Central memory CD8-positive, alpha-beta T cell (primary cell): ENCODE measurements at regions not wholly inside any gene's neighbourhood (a gene's known extent, or its start where the extent isn't known, plus 50 kb on each side); places are given as distances from the start of the nearest gene placed in this dataset.

Source experiments
- ATAC-seq: fragments of 150-1000 bp; cut with Tn5 transposase; replicated peaks from 2 replicates; pipeline ENCODE4 v1.10.0; 2022; ENCODE audit warnings: mild to moderate bottlenecking, moderate FRiP score, moderate number of reproducible peaks; ENCODE audit not compliant: poor library complexity, severe bottlenecking; ENCODE audit errors: extremely low read depth
- DNase-seq, 2 donors: peaks; one replicate each; pipeline ENCODE4 v3.0.0; 2021; ENCODE audit warnings: low spot score in 2 of 2
- H3K27ac Mint-ChIP-seq: one replicate; pipeline ENCODE4 v1.8.0; 2022; ENCODE audit warnings: low read depth, mild to moderate bottlenecking, moderate library complexity, mixed read lengths
- H3K27me3 Mint-ChIP-seq: one replicate; pipeline ENCODE4 v1.8.0; 2022; ENCODE audit warnings: mixed read lengths
- H3K36me3 Mint-ChIP-seq: one replicate; pipeline ENCODE4 v1.8.0; 2022; ENCODE audit warnings: mild to moderate bottlenecking, moderate library complexity, mixed read lengths; ENCODE audit not compliant: insufficient read depth
- H3K4me1 Mint-ChIP-seq: one replicate; pipeline ENCODE4 v1.8.0; 2022; ENCODE audit warnings: mixed read lengths
- H3K4me3 Mint-ChIP-seq: one replicate; pipeline ENCODE4 v1.8.0; 2022; ENCODE audit warnings: mild to moderate bottlenecking, moderate library complexity, mixed read lengths
- H3K9me3 Mint-ChIP-seq: one replicate; pipeline ENCODE4 v1.8.0; 2022; ENCODE audit warnings: mixed read lengths

GRCh38 chr5:22926574-22926973 lies 73.4 kb upstream of the CDH12 start:
- Mint-ChIP-seq H3K36me3 (peaks cover 2% of the 10 kb centered on the region), H3K4me3 (no peak overlapping the region), H3K27ac (no peak overlapping the region), H3K27me3 (no peaks in the 10 kb centered on the region), H3K4me1 (no peaks in the 10 kb centered on the region), H3K9me3 (peaks cover 19% of the 10 kb centered on the region)
- ATAC-seq: no peak
- DNase-seq: no peak

- Mint-ChIP-seq H3K4me3 (no peak overlapping the region), H3K9me3 (peaks cover 30% of the 10 kb centered on the region), H3K27ac (no peak overlapping the region), H3K36me3 (peaks cover 3% of the 10 kb centered on the region), H3K27me3 (no peaks in the 10 kb centered on the region), H3K4me1 (no peaks in the 10 kb centered on the region)
- DNase-seq (no peak), ATAC-seq (no peak)
Measured at GRCh38 chr5:22918511-22918910, 65.4 kb upstream of the CDH12 start.

- H3K27ac Mint-ChIP-seq: no peak overlapping the region
- no peaks in the 10 kb centered on the region for H3K4me1 Mint-ChIP-seq
- peaks cover 16% of the 10 kb centered on the region for H3K9me3 Mint-ChIP-seq
- H3K4me3 Mint-ChIP-seq: no peak overlapping the region
- ATAC-seq (no peak), DNase-seq (no peak)
- H3K27me3 Mint-ChIP-seq: no peaks in the 10 kb centered on the region
- peaks cover 3% of the 10 kb centered on the region for H3K36me3 Mint-ChIP-seq
Measured at GRCh38 chr5:22916393-22916792, 63.2 kb upstream of the CDH12 start.

GRCh38 chr5:22911019-22911418 lies 57.9 kb upstream of the CDH12 start:
- DNase-seq (no peak), ATAC-seq (no peak)
- Mint-ChIP-seq H3K36me3 (no peaks in the 10 kb centered on the region), H3K4me3 (no peak overlapping the region), H3K4me1 (no peaks in the 10 kb centered on the region), H3K27ac (no peak overlapping the region), H3K27me3 (no peaks in the 10 kb centered on the region), H3K9me3 (peaks cover 15% of the 10 kb centered on the region)

- ATAC-seq: no peak
Measured at GRCh38 chr5:22910523-22910922, 57.4 kb upstream of the CDH12 start.

GRCh38 chr5:22908586-22908985 lies 55.4 kb upstream of the CDH12 start:
- peaks cover 21% of the 10 kb centered on the region for H3K9me3 Mint-ChIP-seq
- H3K27ac Mint-ChIP-seq: no peak overlapping the region
- DNase-seq: no peak
- no peaks in the 10 kb centered on the region for H3K27me3 Mint-ChIP-seq
- no peaks in the 10 kb centered on the region for H3K36me3 Mint-ChIP-seq
- no peak for ATAC-seq
- no peak overlapping the region for H3K4me3 Mint-ChIP-seq
- no peaks in the 10 kb centered on the region for H3K4me1 Mint-ChIP-seq

More at GRCh38 chr5:22910523-22910922, 57.4 kb upstream of the CDH12 start:
- Mint-ChIP-seq H3K36me3 (no peaks in the 10 kb centered on the region), H3K4me1 (no peaks in the 10 kb centered on the region), H3K9me3 (peaks cover 15% of the 10 kb centered on the region), H3K27ac (no peak overlapping the region), H3K4me3 (no peak overlapping the region), H3K27me3 (no peaks in the 10 kb centered on the region)
- no peak for DNase-seq

GRCh38 chr5:22908129-22908528 lies 55.0 kb upstream of the CDH12 start:
- no peak overlapping the region for H3K4me3 Mint-ChIP-seq
- DNase-seq: no peak
- no peaks in the 10 kb centered on the region for H3K27me3 Mint-ChIP-seq
- no peaks in the 10 kb centered on the region for H3K36me3 Mint-ChIP-seq
- no peak overlapping the region for H3K27ac Mint-ChIP-seq
- ATAC-seq: no peak
- no peaks in the 10 kb centered on the region for H3K4me1 Mint-ChIP-seq
- H3K9me3 Mint-ChIP-seq: peaks cover 21% of the 10 kb centered on the region
